PC-9 (cell line): ENCODE measurements at regions not wholly inside any gene's neighbourhood (a gene's known extent, or its start where the extent isn't known, plus 50 kb on each side); places are given as distances from the start of the nearest gene placed in this dataset.

ENCODE experiments used
- BruUV-seq: library from RNA; stranded (reverse); fragments of 400-500 nt; replicated peaks from 2 replicates; lab custom pipeline; 2021; lab: Mats Ljungman, UMichigan
- CTCF ChIA-PET: fragments of 300-600 bp; sonication (Branson Sonifier 250); formaldehyde crosslinking; loops from one replicate; lab custom pipeline; 2022; ENCODE audit warnings: antibody characterized with exemption; lab: Charles Lee
- POLR2A ChIA-PET: fragments of 300-600 bp; sonication (Branson Sonifier 250); formaldehyde crosslinking; loops from one replicate; lab custom pipeline; 2022; ENCODE audit warnings: antibody characterized with exemption; ENCODE audit not compliant: unreplicated experiment; lab: Charles Lee
- DNase-seq, 2 experiments: peaks; one replicate each; pipeline versions ENCODE4 v3.0.0 to v3.0.0-alpha.2; 2015 to 2022; ENCODE audit warnings: mixed read lengths in 1 of 2
- H2AFZ ChIP-seq: fragments of 200-600 bp; sonication (generic); 2 replicates; pipeline ENCODE4 v1.8.1; 2017; ENCODE audit warnings: antibody characterized with exemption
- H3F3A ChIP-seq: fragments of 200-600 bp; sonication (generic); 2 replicates; pipeline ENCODE4 v1.8.1; 2017; ENCODE audit warnings: antibody characterized with exemption, mild to moderate bottlenecking, low read depth; ENCODE audit not compliant: insufficient read depth
- H3K27ac ChIP-seq: fragments of 200-600 bp; sonication (generic); 2 replicates; pipeline ENCODE4 v1.6.1; 2016; ENCODE audit warnings: mixed run types
- H3K27me3 ChIP-seq: fragments of 200-600 bp; sonication (generic); 2 replicates; pipeline ENCODE4 v1.6.1; 2016; ENCODE audit warnings: low read depth, mixed run types; ENCODE audit not compliant: insufficient read depth
- H3K36me3 ChIP-seq: fragments of 200-600 bp; sonication (generic); 2 replicates; pipeline ENCODE4 v1.6.1; 2016; ENCODE audit warnings: low read depth, mixed run types
- H3K4me1 ChIP-seq: fragments of 200-600 bp; sonication (generic); replicated peaks from 2 replicates; pipeline ENCODE4 v1.6.1; 2016; ENCODE audit warnings: mixed run types; ENCODE audit not compliant: insufficient read depth
- H3K4me2 ChIP-seq: fragments of 200-600 bp; sonication (generic); 2 replicates; pipeline ENCODE4 v1.6.1; 2017; ENCODE audit warnings: mixed run types
- H3K4me3 ChIP-seq: fragments of 200-600 bp; sonication (generic); 2 replicates; pipeline ENCODE4 v1.6.1; 2016; ENCODE audit warnings: mixed run types
- H3K79me2 ChIP-seq: fragments of 200-600 bp; sonication (generic); 2 replicates; pipeline ENCODE4 v1.6.1; 2017; ENCODE audit warnings: low read depth, mixed run types
- H3K9me2 ChIP-seq: fragments of 200-600 bp; sonication (generic); 2 replicates; pipeline ENCODE4 v1.8.1; 2017; ENCODE audit warnings: mild to moderate bottlenecking; ENCODE audit not compliant: insufficient read depth
- H3K9me3 ChIP-seq: fragments of 200-600 bp; sonication (generic); 2 replicates; pipeline ENCODE4 v1.8.1; 2016; ENCODE audit warnings: low read depth; ENCODE audit not compliant: insufficient read depth
- H4K20me1 ChIP-seq: fragments of 200-600 bp; sonication (generic); 2 replicates; pipeline ENCODE4 v1.8.1; 2017; ENCODE audit not compliant: insufficient read depth
- EZH2 ChIP-seq: fragments of 200-600 bp; sonication (generic); IDR thresholded peaks from 2 replicates; pipeline ENCODE4 v1.8.0; 2017; ENCODE audit warnings: antibody characterized with exemption, low read depth
- intact Hi-C: fragments of 100-400 bp; cut with micrococcal nuclease; formaldehyde crosslinking; loops from one replicate; pipeline ENCODE4 v1.10.0; 2022; ENCODE audit not compliant: unreplicated experiment
- TF ChIP-seq, protein P1 (sequence below): fragments of 200-600 bp; sonication (generic); conservative IDR thresholded peaks from 2 replicates; pipeline ENCODE4 v1.6.1; 2017; ENCODE audit warnings: mixed run types, antibody characterized with exemption, mild to moderate bottlenecking, moderate library complexity

GRCh38 chr3:105101603-105102002 lies 265.1 kb upstream of the ALCAM start:
- POLR2A ChIA-PET, result no interaction called here

DNA sequence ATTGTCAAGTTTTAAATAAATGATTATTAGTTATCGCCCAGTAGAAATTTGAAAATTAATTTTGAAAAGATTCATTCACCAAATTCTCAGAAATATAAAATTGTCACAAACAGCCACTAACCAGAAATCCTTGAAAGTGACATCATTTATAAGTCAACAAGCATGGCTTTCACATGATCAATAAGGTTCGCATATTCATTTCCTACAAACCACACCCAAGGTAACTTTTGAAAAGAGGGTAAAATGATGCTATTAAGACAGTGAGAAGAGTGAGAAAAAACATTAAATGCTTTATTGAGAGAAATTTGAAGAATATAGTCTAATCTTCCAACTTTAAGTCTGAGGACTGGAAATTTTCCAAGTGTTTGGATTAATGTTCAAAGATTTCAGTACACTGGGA lies 263.6 kb upstream of the ALCAM start:
- no TSS peak for BruUV-seq
- POLR2A ChIA-PET, result no interaction called here

More at GRCh38 chr3:105101603-105102002, 265.1 kb upstream of the ALCAM start:
- Histone ChIP-seq H3K4me2 (no peak overlapping the region), H3K9me3 (peaks cover 2% of the 10 kb centered on the region), H3K9me2 (no peaks in the 10 kb centered on the region; the same call in none of the 2 replicates), H3K27me3 (no peaks in the 10 kb centered on the region), H3K4me1 (no peaks in the 10 kb centered on the region), H3K79me2 (no peaks in the 10 kb centered on the region), H4K20me1 (no peaks in the 10 kb centered on the region), H3K36me3 (no peaks in the 10 kb centered on the region), H2AFZ (no peak overlapping the region), H3F3A (no peaks in the 10 kb centered on the region), H3K4me3 (no peak overlapping the region), H3K27ac (no peak overlapping the region)
- no TSS peak for BruUV-seq
- intact Hi-C loops, result no loop called here
- DNase-seq, result no peak
- CTCF ChIA-PET, result no interaction called here
- TF ChIP-seq, protein P1, sequence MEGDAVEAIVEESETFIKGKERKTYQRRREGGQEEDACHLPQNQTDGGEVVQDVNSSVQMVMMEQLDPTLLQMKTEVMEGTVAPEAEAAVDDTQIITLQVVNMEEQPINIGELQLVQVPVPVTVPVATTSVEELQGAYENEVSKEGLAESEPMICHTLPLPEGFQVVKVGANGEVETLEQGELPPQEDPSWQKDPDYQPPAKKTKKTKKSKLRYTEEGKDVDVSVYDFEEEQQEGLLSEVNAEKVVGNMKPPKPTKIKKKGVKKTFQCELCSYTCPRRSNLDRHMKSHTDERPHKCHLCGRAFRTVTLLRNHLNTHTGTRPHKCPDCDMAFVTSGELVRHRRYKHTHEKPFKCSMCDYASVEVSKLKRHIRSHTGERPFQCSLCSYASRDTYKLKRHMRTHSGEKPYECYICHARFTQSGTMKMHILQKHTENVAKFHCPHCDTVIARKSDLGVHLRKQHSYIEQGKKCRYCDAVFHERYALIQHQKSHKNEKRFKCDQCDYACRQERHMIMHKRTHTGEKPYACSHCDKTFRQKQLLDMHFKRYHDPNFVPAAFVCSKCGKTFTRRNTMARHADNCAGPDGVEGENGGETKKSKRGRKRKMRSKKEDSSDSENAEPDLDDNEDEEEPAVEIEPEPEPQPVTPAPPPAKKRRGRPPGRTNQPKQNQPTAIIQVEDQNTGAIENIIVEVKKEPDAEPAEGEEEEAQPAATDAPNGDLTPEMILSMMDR, result no peak
- TF ChIP-seq EZH2, result no peak

DNA sequence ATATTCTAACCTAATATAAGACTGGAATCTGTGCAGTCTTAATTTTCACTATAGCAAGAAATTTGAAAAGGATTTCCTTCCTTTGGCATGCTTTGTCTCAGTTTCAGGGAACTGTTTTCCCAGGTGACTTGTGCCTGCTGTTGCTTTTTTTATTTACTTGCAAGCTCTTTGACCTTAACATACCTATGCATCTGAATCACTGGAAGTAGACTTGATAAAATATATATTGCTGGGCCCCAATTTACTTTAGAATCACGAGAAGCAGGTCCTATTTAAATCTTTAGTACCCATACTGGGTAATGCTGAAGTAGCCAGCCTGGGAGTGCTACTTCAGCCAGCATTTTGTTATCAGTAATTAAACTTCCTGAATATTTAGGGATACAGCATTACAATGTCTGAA lies 257.9 kb upstream of the ALCAM start:
- Histone ChIP-seq H3K36me3 (no peaks in the 10 kb centered on the region), H3K27ac (no peak overlapping the region), H4K20me1 (no peaks in the 10 kb centered on the region), H3K9me3 (peaks cover 4% of the 10 kb centered on the region), H3F3A (no peaks in the 10 kb centered on the region), H3K27me3 (no peaks in the 10 kb centered on the region), H3K79me2 (no peaks in the 10 kb centered on the region), H3K4me3 (no peak overlapping the region), H3K9me2 (no peaks in the 10 kb centered on the region; the same call in 1 of the 2 replicates), H2AFZ (peak overlapping the region; percentile 10; the same call in 1 of the 2 replicates), H3K4me2 (peak overlapping the region; percentile 3; the same call in 1 of the 2 replicates), H3K4me1 (peaks cover 9% of the 10 kb centered on the region)
- POLR2A ChIA-PET, result no interaction called here
- DNase-seq, result no peak
- BruUV-seq, result no TSS peak
- CTCF ChIA-PET, result no interaction called here
- TF ChIP-seq, protein P1, result no peak
- no peak for TF ChIP-seq EZH2
- intact Hi-C loops, result no loop called here

More for the DNA sequence above, 263.6 kb upstream of the ALCAM start:
- H3K27ac ChIP-seq, result no peak overlapping the region
- H3K9me3 ChIP-seq, result peaks cover 4% of the 10 kb centered on the region
- CTCF ChIA-PET, result no interaction called here
- no peaks in the 10 kb centered on the region; the same call in none of the 2 replicates for H3K9me2 ChIP-seq
- no peak overlapping the region for H3K4me2 ChIP-seq
- H3K36me3 ChIP-seq, result no peaks in the 10 kb centered on the region
- H3K4me3 ChIP-seq, result no peak overlapping the region
- H3F3A ChIP-seq, result no peaks in the 10 kb centered on the region
- intact Hi-C loops, result no loop called here
- DNase-seq, result no peak
- no peaks in the 10 kb centered on the region for H3K4me1 ChIP-seq
- no peak overlapping the region for H2AFZ ChIP-seq
- H3K27me3 ChIP-seq, result no peaks in the 10 kb centered on the region
- no peaks in the 10 kb centered on the region for H3K79me2 ChIP-seq
- no peak for TF ChIP-seq EZH2
- TF ChIP-seq, protein P1, result no peak
- no peaks in the 10 kb centered on the region for H4K20me1 ChIP-seq
